RWPE1 (cell line): ENCODE measurements at regions not wholly inside any gene's neighbourhood (a gene's known extent, or its start where the extent isn't known, plus 50 kb on each side); places are given as distances from the start of the nearest gene placed in this dataset.

Source experiments
- CTCF ChIA-PET: fragments of 350-600 bp; sonication (Branson Sonifier 250); formaldehyde crosslinking; extraction: SDS; loops from one replicate; lab custom pipeline; 2021; lab: Yijun Ruan, JAX
- POLR2A ChIA-PET: fragments of 400-600 bp; formaldehyde crosslinking; extraction: SDS; loops from one replicate; lab custom pipeline; 2020; ENCODE audit warnings: antibody characterized with exemption; ENCODE audit not compliant: low non-redundant PET; lab: Yijun Ruan, JAX
- DNase-seq: peaks from one replicate; pipeline ENCODE4 v3.0.0; 2012; ENCODE audit warnings: low spot score
- H3K27ac ChIP-seq: fragments of 450-650 bp; 2 replicates; pipeline ENCODE4 v1.5.1; 2017
- TF ChIP-seq, protein P1 (sequence below): fragments of 450-650 bp; conservative IDR thresholded peaks from 2 replicates; pipeline ENCODE4 v1.5.1; 2017; ENCODE audit warnings: low read depth, mild to moderate bottlenecking

- ChIA-PET CTCF (no interaction called here), POLR2A (no interaction called here)
- DNase-seq = no peak
- no peak overlapping the region for H3K27ac ChIP-seq
- TF ChIP-seq, protein P1, sequence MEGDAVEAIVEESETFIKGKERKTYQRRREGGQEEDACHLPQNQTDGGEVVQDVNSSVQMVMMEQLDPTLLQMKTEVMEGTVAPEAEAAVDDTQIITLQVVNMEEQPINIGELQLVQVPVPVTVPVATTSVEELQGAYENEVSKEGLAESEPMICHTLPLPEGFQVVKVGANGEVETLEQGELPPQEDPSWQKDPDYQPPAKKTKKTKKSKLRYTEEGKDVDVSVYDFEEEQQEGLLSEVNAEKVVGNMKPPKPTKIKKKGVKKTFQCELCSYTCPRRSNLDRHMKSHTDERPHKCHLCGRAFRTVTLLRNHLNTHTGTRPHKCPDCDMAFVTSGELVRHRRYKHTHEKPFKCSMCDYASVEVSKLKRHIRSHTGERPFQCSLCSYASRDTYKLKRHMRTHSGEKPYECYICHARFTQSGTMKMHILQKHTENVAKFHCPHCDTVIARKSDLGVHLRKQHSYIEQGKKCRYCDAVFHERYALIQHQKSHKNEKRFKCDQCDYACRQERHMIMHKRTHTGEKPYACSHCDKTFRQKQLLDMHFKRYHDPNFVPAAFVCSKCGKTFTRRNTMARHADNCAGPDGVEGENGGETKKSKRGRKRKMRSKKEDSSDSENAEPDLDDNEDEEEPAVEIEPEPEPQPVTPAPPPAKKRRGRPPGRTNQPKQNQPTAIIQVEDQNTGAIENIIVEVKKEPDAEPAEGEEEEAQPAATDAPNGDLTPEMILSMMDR = no peak
These were observed 110.8 kb upstream of the FSTL4 start for GRCh38 chr5:133723126-133723525.

GRCh38 chr5:133721365-133721764 lies 109.0 kb upstream of the FSTL4 start:
- TF ChIP-seq, protein P1 = no peak
- H3K27ac ChIP-seq = no peak overlapping the region
- ChIA-PET POLR2A (no interaction called here), CTCF (no interaction called here)
- DNase-seq = no peak

GRCh38 chr5:133718457-133718856 lies 106.1 kb upstream of the FSTL4 start:
- CTCF ChIA-PET = interaction anchor here (0.7 kb wide), 2 partner anchors 150 to 274 kb away, joined by 3 to 4 read pairs; no protein-coding TSS in a partner anchor
- no peak overlapping the region for H3K27ac ChIP-seq
- DNase-seq = no peak
- TF ChIP-seq, protein P1 = no peak
- POLR2A ChIA-PET = no interaction called here

DNA sequence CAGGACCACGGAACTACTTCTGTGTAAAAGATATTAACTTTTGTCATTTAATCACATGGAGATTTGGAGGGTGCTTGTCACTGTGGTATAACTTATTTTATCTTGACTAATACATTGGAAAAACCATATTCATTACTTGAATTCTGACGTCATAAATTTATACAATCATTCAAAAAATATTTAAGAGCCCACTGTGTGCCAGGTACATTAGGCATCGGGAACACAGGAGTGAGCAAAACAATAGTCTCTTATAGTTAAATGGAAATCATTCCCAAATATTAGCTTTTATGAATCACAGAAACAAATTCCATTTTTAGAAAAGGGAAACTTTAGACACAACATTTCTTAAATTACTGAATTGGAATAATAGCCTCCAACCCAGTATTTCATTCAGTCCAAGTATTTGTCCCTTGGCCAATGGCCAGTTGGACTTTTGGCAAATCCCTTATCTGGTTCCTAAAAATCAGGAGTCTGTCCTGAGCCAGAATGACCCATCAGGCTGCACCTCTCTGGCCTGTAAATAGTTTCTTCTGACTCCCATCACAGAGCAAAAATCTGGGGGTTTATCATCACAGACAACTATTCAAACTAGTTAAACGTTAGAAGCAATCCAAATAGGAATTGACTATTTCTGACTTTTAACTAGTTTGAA lies 104.3 kb upstream of the FSTL4 start:
- TF ChIP-seq, protein P1 = no peak
- no peak overlapping the region for H3K27ac ChIP-seq
- ChIA-PET POLR2A (no interaction called here), CTCF (no interaction called here)
- DNase-seq = no peak

- H3K27ac ChIP-seq = no peak overlapping the region
- ChIA-PET CTCF (interaction anchor here (0.7 kb wide), 1 partner anchor 10 kb away, joined by 5 read pairs; no protein-coding TSS in a partner anchor), POLR2A (no interaction called here)
- no peak for DNase-seq
- TF ChIP-seq, protein P1 = no peak
These were observed 103.3 kb upstream of the FSTL4 start for GRCh38 chr5:133715616-133716015.

DNA sequence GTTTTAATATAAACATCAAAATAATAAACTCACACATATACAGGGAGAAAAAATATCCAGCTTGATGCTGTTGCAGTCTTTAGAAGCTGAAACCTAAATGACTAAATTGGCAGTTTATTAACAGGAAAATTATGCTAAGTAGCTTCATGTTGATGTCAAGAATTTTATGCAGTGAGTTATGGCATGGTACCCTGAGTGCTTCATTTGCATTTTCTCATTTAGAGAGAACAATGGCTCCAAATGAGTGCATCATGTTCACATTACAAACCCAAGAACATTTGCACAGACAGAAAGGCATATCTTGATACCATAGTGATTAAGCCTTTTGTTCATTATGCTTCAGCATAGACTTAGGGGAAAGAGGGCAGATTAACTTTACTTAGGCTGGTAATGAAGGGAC lies 102.9 kb upstream of the FSTL4 start:
- TF ChIP-seq, protein P1 = no peak
- CTCF ChIA-PET = no interaction called here
- no peak for DNase-seq
- POLR2A ChIA-PET = no interaction called here
- H3K27ac ChIP-seq = no peak overlapping the region
